ENCODE measurements at regions not wholly inside any gene's neighbourhood (a gene's known extent, or its start where the extent isn't known, plus 50 kb on each side); places are given as distances from the start of the nearest gene placed in this dataset.

DNA sequence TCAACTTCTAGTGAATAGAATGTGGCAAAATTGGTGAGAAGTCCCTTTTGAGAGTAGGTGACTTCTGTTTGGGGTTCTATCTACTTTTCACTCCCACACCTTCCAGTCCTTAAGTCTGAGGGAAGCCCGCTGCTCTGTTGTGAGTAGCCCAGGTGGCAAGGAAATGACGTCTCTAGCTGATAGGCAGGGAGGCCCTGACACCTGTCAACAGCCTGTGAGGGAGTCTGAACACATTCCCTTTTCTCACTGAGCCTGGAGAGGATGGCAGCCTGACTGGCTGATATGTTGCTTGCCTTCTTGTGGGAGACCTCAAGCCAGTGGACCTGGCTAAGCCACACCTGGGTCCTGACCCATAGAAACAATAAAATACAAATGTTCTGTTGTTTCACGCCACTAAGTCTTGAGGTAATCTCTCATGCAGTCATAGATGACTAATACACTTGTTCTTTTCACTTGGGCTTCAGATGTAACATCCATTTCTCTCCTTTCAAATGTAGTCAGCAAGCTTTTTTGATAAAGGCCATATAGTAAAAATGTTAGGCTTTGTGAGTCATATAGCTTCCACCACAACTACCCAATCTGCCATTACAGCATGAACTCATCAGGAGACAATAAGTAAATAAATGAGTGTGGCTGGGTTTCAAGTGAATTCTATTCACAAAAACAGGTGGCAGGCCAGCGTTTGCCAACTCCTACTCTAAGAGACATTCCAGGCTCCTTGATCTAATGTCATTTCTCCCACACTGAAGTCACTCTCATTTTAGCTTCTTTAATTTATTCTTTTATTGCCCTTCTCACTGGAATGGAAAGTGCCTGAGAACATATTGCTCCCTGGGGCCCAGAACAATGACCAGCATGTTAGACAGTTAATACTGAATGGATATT, 265.1 kb upstream of the MAD2L1 start:
- Mint-ChIP-seq H3K4me1 (ENCODE audit: low read depth) (peaks cover 12% of the 10 kb centered on the region), H3K27me3 (no peaks in the 10 kb centered on the region), H3K27ac (peak overlapping the region; percentile 75), H3K9me3 (no peaks in the 10 kb centered on the region), H3K36me3 (ENCODE audit: low read depth) (no peaks in the 10 kb centered on the region), H3K4me3 (no peak overlapping the region)
- DNase-seq: no peak

GRCh38 chr4:120329386-120329785, 262.7 kb upstream of the MAD2L1 start:
- Mint-ChIP-seq H3K4me1 (ENCODE audit: low read depth) (peaks cover 12% of the 10 kb centered on the region), H3K27me3 (no peaks in the 10 kb centered on the region), H3K36me3 (ENCODE audit: low read depth) (no peaks in the 10 kb centered on the region), H3K9me3 (no peaks in the 10 kb centered on the region), H3K27ac (no peak overlapping the region), H3K4me3 (no peak overlapping the region)
- DNase-seq: no peak

GRCh38 chr4:120327276-120327675, 260.6 kb upstream of the MAD2L1 start:
- no peaks in the 10 kb centered on the region for H3K36me3 Mint-ChIP-seq (ENCODE audit: low read depth)
- no peak for DNase-seq
- no peaks in the 10 kb centered on the region for H3K9me3 Mint-ChIP-seq
- no peaks in the 10 kb centered on the region for H3K27me3 Mint-ChIP-seq
- H3K4me1 Mint-ChIP-seq (ENCODE audit: low read depth): peaks cover 12% of the 10 kb centered on the region
- H3K4me3 Mint-ChIP-seq: no peak overlapping the region
- no peak overlapping the region for H3K27ac Mint-ChIP-seq

DNA sequence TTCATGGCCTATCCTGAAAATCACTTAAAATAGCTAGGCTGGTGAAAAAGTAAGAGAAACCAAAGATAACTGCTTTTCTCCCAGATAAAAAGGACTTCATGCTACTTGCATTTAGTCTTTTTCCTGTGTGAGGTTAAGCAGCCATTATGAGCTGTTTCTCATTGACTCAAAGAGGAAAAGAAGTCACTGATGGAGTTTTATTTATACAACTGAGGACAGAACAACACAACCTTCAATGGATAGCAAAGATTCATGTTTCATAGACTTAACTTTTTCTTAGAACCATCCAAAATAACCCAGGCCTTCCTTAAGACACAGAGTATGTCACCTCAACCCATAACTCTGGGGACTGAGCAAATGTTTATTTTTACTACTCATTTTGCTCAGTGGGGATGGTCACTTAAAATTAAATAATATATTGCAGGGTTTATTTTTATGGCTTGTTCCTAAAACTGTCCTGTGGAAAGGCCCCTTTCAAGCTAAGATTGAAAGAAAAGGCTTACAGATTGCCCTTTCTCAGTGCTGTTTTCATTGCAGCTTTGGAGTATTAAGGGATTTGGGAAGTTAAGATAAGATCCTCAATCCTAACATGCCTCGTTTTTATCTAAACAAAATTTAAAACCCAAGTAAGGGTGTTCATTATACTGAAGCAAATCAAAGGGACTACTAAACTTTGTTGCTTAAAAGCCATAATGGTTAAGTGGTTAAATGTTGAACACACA, 252.6 kb upstream of the MAD2L1 start:
- H3K27me3 Mint-ChIP-seq: no peaks in the 10 kb centered on the region
- no peaks in the 10 kb centered on the region for H3K9me3 Mint-ChIP-seq
- DNase-seq: no peak
- no peak overlapping the region for H3K4me3 Mint-ChIP-seq
- no peaks in the 10 kb centered on the region for H3K4me1 Mint-ChIP-seq (ENCODE audit: low read depth)
- H3K27ac Mint-ChIP-seq: no peak overlapping the region
- H3K36me3 Mint-ChIP-seq (ENCODE audit: low read depth): no peaks in the 10 kb centered on the region

GRCh38 chr4:120318196-120318846, 251.7 kb upstream of the MAD2L1 start:
- Mint-ChIP-seq H3K4me3 (no peak overlapping the region), H3K36me3 (ENCODE audit: low read depth) (no peaks in the 10 kb centered on the region), H3K27ac (no peak overlapping the region), H3K4me1 (ENCODE audit: low read depth) (no peaks in the 10 kb centered on the region), H3K27me3 (no peaks in the 10 kb centered on the region), H3K9me3 (no peaks in the 10 kb centered on the region)
- no peak for DNase-seq

GRCh38 chr4:120317713-120318112, 251.1 kb upstream of the MAD2L1 start:
- Mint-ChIP-seq H3K4me1 (ENCODE audit: low read depth) (no peaks in the 10 kb centered on the region), H3K36me3 (ENCODE audit: low read depth) (no peaks in the 10 kb centered on the region), H3K27me3 (no peaks in the 10 kb centered on the region), H3K27ac (no peak overlapping the region), H3K4me3 (no peak overlapping the region), H3K9me3 (no peaks in the 10 kb centered on the region)
- no peak for DNase-seq

DNA sequence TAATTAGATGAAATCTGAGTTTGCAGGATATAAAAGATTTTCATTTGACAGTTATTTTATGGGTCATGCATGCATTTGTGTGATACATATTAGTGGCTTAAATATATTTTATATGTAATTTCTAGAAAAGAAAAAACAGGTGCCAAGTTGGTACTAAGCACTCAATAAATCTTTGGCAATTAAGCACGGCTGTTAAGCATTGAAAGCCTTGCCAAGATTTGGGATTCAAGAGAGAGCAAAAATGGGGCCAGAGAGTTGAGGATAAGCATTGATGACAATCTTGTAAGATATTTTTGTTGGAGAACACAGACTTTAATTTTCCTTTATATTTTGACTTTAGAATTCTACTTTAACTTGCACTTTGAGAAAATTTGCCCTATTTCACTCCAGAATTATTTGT, 249.8 kb upstream of the MAD2L1 start:
- H3K27me3 Mint-ChIP-seq: no peaks in the 10 kb centered on the region
- DNase-seq: no peak
- no peaks in the 10 kb centered on the region for H3K4me1 Mint-ChIP-seq (ENCODE audit: low read depth)
- no peaks in the 10 kb centered on the region for H3K9me3 Mint-ChIP-seq
- H3K27ac Mint-ChIP-seq: no peak overlapping the region
- H3K36me3 Mint-ChIP-seq (ENCODE audit: low read depth): no peaks in the 10 kb centered on the region
- H3K4me3 Mint-ChIP-seq: no peak overlapping the region

DNA sequence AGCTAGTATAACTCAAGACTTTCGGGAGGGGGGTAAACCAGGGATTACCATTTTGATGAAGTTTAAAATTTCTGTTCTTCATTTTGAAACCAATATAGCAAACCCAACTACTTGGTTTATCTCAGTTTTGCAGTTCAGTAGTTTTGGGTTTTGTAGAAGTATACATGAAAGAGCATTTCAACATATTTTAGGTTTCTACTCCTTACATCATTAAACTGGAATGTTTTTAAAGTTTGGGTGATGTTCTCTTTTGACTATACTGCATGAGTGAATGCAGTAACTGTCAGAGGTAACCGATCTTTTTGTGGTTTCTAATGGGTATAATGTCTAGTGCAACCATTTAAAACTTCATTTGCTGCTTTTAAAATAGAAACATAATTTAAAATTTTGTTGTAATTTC, 248.3 kb upstream of the MAD2L1 start:
- no peaks in the 10 kb centered on the region for H3K4me1 Mint-ChIP-seq (ENCODE audit: low read depth)
- H3K4me3 Mint-ChIP-seq: no peak overlapping the region
- H3K27me3 Mint-ChIP-seq: no peaks in the 10 kb centered on the region
- no peaks in the 10 kb centered on the region for H3K36me3 Mint-ChIP-seq (ENCODE audit: low read depth)
- H3K9me3 Mint-ChIP-seq: no peaks in the 10 kb centered on the region
- H3K27ac Mint-ChIP-seq: no peak overlapping the region
- no peak for DNase-seq

GRCh38 chr4:120304801-120305200, 238.2 kb upstream of the MAD2L1 start:
- peaks cover 6% of the 10 kb centered on the region for H3K9me3 Mint-ChIP-seq
- no peaks in the 10 kb centered on the region for H3K27me3 Mint-ChIP-seq
- no peak overlapping the region for H3K4me3 Mint-ChIP-seq
- no peak for DNase-seq
- no peak overlapping the region for H3K27ac Mint-ChIP-seq
- H3K4me1 Mint-ChIP-seq (ENCODE audit: low read depth): no peaks in the 10 kb centered on the region
- H3K36me3 Mint-ChIP-seq (ENCODE audit: low read depth): no peaks in the 10 kb centered on the region

DNA sequence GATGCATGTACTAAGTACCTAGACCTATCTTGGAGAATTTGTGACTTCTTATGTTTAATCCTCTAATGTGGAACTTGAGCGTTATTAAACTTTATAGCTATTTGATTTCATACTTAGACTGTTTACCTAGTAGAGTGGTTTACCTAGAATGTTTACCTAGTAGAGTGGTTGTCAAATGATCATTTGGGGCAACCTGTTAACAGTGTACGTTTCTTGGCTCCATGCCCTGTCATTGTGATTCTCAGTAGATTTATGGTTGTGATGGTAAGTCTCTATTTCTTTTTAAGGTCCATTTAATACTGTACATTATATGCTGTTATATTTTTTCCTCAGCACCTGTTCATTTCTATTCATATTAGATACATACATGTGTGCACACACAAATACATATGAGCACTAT, 233.0 kb upstream of the MAD2L1 start:
- H3K36me3 Mint-ChIP-seq (ENCODE audit: low read depth): no peaks in the 10 kb centered on the region
- no peaks in the 10 kb centered on the region for H3K4me1 Mint-ChIP-seq (ENCODE audit: low read depth)
- no peak overlapping the region for H3K4me3 Mint-ChIP-seq
- DNase-seq: no peak
- no peaks in the 10 kb centered on the region for H3K9me3 Mint-ChIP-seq
- H3K27ac Mint-ChIP-seq: no peak overlapping the region
- no peaks in the 10 kb centered on the region for H3K27me3 Mint-ChIP-seq

GRCh38 chr4:120293341-120293740, 226.7 kb upstream of the MAD2L1 start:
- Mint-ChIP-seq H3K27ac (no peak overlapping the region), H3K27me3 (no peaks in the 10 kb centered on the region), H3K4me1 (ENCODE audit: low read depth) (no peaks in the 10 kb centered on the region), H3K9me3 (no peaks in the 10 kb centered on the region), H3K4me3 (no peak overlapping the region), H3K36me3 (ENCODE audit: low read depth) (no peaks in the 10 kb centered on the region)
- no peak for DNase-seq

- Mint-ChIP-seq H3K4me1 (ENCODE audit: low read depth) (no peaks in the 10 kb centered on the region), H3K36me3 (ENCODE audit: low read depth) (no peaks in the 10 kb centered on the region), H3K9me3 (no peaks in the 10 kb centered on the region), H3K27me3 (no peaks in the 10 kb centered on the region), H3K27ac (no peak overlapping the region), H3K4me3 (no peak overlapping the region)
- DNase-seq: no peak
These were observed 224.9 kb upstream of the MAD2L1 start for GRCh38 chr4:120291541-120291940.

DNA sequence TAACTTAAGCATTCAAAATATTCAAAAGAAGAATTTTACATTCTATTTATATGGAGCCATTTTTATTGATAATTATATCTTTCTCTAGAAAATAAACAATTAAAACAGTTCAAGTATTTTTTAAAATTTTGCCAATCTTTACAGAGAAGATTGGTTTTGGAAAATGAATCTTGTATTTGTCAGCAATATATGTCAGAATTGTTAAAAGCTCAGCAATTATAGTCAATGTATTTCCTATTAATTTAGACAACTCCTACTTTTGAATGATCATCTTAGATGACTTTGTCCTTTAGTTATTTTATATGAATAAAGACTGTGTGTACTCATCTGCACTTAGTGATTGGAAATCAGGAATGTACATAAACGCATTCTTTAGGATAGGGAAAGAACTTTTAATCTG, 223.9 kb upstream of the MAD2L1 start:
- Mint-ChIP-seq H3K27ac (no peak overlapping the region), H3K9me3 (no peaks in the 10 kb centered on the region), H3K36me3 (ENCODE audit: low read depth) (no peaks in the 10 kb centered on the region), H3K4me3 (no peak overlapping the region), H3K4me1 (ENCODE audit: low read depth) (no peaks in the 10 kb centered on the region), H3K27me3 (no peaks in the 10 kb centered on the region)
- no peak for DNase-seq

DNA sequence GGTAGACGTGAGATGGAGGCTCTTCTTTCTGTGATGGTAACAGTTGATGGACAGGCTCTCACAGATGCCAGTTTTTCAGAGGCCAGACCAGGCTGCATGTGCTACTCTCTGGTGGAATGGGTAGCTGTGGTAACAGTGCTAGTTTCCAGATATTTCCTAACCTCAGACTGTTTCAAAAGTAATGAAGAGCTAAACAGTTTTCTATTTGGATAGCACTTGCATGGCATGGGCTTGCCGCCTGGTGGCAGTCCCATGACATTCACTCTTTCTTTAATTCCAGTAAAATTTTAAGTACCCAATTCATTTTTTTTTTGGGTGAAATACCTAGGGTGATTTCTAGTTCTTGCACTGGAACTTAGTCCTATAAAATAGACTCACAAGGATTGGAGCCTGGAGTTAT, 220.2 kb upstream of the MAD2L1 start:
- H3K27ac Mint-ChIP-seq: no peak overlapping the region
- H3K9me3 Mint-ChIP-seq: no peaks in the 10 kb centered on the region
- no peaks in the 10 kb centered on the region for H3K36me3 Mint-ChIP-seq (ENCODE audit: low read depth)
- no peak overlapping the region for H3K4me3 Mint-ChIP-seq
- DNase-seq: no peak
- H3K27me3 Mint-ChIP-seq: no peaks in the 10 kb centered on the region
- H3K4me1 Mint-ChIP-seq (ENCODE audit: low read depth): no peaks in the 10 kb centered on the region

DNA sequence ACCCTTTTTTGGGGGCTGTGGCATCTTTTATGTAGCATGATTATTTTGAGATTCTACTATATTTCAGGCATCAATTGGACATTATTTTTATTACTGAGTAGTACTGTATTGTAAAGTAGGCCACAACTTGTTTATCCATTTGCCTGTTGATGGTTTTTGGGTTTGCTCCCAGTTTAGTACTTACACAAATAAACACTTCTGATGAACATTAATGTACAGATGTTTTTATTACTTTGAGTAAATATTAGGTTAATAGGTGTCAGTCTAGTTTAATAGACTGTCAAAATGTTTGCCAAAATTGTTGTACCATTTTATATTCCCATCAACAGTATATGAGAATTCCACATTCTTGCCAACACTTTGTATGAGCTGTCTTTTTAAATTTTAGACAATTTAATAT, 214.9 kb upstream of the MAD2L1 start:
- H3K4me1 Mint-ChIP-seq (ENCODE audit: low read depth): no peaks in the 10 kb centered on the region
- H3K36me3 Mint-ChIP-seq (ENCODE audit: low read depth): no peaks in the 10 kb centered on the region
- H3K4me3 Mint-ChIP-seq: no peak overlapping the region
- no peak overlapping the region for H3K27ac Mint-ChIP-seq
- no peak for DNase-seq
- H3K9me3 Mint-ChIP-seq: no peaks in the 10 kb centered on the region
- H3K27me3 Mint-ChIP-seq: no peaks in the 10 kb centered on the region
